22Rv1 (cell line): ENCODE measurements at regions not wholly inside any gene's neighbourhood (a gene's known extent, or its start where the extent isn't known, plus 50 kb on each side); places are given as distances from the start of the nearest gene placed in this dataset.

ENCODE experiments used
- H3K27ac ChIP-seq: fragments of 450-650 bp; 2 replicates; pipeline ENCODE4 v1.5.1; 2017
- CTCF ChIP-seq: fragments of 450-650 bp; IDR thresholded peaks from 2 replicates; pipeline ENCODE4 v1.5.1; 2017; ENCODE audit warnings: mild to moderate bottlenecking
- ZFX ChIP-seq: fragments of 450-650 bp; IDR thresholded peaks from 2 replicates; pipeline ENCODE4 v1.6.1; 2017; ENCODE audit warnings: antibody characterized with exemption, borderline replicate concordance

DNA sequence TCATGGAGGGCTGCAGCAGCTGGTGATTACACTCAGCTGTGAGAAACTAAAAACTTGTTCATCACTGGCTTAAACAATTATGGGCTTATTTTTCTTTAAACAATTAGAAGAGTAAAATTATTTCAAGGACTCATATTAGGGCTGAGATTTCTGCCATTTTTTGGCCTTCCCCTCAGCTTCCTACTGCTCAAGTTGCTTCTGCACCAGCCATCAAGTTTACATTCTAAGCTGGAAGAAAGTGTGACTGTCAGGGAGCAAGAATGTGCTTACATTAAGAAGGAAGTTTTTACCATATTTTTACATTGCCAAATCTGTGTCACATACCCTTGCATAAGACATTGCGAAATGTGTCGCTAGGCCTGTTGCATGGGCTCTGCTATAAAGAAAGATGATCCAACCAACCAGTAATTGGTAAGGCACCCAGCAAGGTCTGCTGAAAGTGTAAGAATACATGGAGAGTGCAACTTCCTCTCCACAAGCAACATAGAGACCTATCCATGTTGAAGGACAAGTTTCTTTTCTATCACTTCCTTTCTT lies 260.3 kb upstream of the CDH10 start:
- TF ChIP-seq ZFX (no peak), CTCF (no peak)

DNA sequence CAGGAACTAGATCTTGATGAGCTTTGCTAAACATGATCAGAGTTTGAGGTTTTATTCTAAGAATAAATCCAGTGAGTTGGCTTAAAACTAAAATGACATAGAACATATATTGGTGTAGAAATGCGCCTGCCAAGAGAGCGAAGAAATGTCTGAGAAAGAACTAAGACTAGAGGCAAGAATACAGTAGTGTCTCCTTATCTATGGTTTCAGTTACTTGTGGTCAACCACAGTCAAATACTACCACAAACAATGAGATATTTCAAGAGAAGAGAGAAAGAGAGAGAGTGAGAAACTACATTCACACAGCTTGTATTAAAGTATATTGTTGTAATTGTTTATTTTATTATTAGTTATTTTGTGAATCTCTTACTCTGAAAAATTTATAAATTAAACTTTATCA lies 254.4 kb upstream of the CDH10 start:
- no peak overlapping the region for H3K27ac ChIP-seq
- TF ChIP-seq ZFX (no peak), CTCF (no peak)

More for the DNA sequence above, 260.3 kb upstream of the CDH10 start:
- no peak overlapping the region for H3K27ac ChIP-seq

- H3K27ac ChIP-seq, result no peak overlapping the region
- no peak for TF ChIP-seq ZFX
Measured at GRCh38 chr5:24864244-24864643, 219.5 kb upstream of the CDH10 start.

DNA sequence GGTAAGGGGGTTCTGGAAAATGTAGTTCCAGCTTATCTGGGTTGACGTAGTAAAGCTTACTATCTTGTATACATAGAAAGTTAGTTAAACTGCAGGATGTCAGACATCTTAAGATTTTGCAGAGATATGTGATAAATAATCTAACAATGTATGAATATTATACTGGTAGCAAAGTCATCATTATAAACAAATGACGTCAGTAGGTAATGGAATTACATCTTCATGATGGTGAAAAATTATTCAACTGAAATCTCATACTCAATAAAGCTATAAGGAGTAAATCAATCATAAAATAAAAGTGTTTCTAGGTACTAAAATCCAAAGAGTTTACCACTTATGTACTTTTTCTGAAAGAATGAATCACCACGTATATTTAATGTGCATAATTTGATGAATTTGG lies 217.3 kb upstream of the CDH10 start:
- TF ChIP-seq CTCF, result no peak
- H3K27ac ChIP-seq, result no peak overlapping the region

GRCh38 chr5:24855485-24855884 lies 210.7 kb upstream of the CDH10 start:
- H3K27ac ChIP-seq, result no peak overlapping the region
- no peak for TF ChIP-seq ZFX
- TF ChIP-seq CTCF, result no peak

GRCh38 chr5:24854850-24855249 lies 210.1 kb upstream of the CDH10 start:
- TF ChIP-seq ZFX (no peak), CTCF (no peak)
- H3K27ac ChIP-seq, result no peak overlapping the region

DNA sequence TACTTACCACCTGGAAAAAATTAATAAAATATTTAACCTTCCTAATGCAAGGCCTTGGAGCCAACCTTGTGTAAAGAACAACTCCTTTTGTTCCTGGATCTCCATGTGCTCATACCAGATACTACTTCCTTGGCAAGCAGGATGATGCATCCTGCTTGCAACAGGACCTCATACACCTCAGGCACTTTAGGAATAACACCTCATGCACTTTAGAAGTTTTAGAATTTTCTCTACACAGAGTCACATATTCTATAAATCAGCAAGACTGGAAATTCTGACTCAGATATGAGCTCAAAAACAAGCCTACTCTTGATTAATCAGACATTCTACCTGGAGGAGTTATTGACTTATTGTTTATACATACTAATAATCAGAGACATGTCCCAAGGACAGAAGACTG lies 209.6 kb upstream of the CDH10 start:
- TF ChIP-seq CTCF, result no peak
- no peak for TF ChIP-seq ZFX
- no peak overlapping the region for H3K27ac ChIP-seq

DNA sequence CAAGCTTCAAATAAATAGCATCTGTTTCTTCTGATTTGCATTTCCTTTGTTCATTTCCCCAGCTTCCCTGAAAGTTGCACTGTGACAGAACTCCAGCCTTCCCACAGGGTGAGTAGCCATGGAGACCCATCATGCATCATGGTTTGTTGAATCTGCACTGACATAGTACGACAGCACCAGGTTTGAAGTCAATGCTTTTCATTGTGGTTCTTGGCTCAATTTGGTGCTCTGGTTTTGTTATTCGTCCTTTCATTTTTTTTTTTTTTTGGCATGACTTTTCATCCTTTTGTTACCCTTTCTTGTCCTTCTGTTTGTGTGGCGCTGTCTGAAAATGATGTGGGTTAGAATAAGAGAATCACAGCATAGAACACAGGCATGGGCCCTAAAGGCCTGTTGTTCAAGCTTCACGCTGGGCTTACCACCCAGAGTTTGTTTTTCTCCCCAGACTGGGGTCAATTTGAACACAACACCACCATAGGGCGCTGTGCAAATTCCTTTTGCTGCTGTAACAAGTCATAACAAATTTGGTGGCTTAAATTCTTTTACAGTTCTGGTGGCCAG lies 206.2 kb upstream of the CDH10 start:
- H3K27ac ChIP-seq, result no peak overlapping the region
- TF ChIP-seq ZFX (no peak), CTCF (no peak)
